ENCODE measurements at regions not wholly inside any gene's neighbourhood (a gene's known extent, or its start where the extent isn't known, plus 50 kb on each side); places are given as distances from the start of the nearest gene placed in this dataset.

GRCh38 chr2:16900405-16901025, 234.9 kb upstream of the CYRIA start:
- POLR2A ChIA-PET (ENCODE audit: low non-redundant PET): no interaction called here
- DNase-seq (ENCODE audit: low spot score): no peak
- no peak overlapping the region for H3K27ac ChIP-seq
- peak; percentile 31; the same call in 1 of the 2 replicates for TF ChIP-seq CTCF (conservative IDR thresholded peaks at IDR 0.05; ENCODE audit: low read depth)
- CTCF ChIA-PET: interaction anchor here (0.6 to 0.7 kb wide), 3 partner anchors 19 to 409 kb away, joined by 3 to 4 read pairs (median 3); no protein-coding TSS in a partner anchor

DNA sequence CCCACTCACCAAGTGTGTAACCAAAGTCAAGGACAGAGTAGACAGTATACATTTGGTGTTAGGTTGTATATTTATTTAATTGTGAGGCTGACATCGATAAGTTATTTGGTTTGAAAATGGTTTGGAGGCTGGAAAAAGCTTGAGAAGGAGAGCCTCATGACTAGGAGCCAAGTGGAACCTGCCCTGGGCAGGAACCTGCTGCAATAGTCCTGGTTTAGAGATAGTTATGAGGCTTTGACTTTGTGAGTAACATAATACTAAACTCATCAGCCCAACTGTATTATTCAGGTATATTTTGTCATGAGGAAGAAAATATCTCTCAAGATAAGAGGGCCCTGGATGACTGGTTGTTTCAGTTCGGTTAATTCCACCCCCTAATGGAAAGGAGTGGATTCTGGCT, 234.3 kb upstream of the CYRIA start:
- CTCF ChIA-PET: interaction anchor here (0.6 kb wide), 1 partner anchor 77 kb away, joined by 3 read pairs; no protein-coding TSS in a partner anchor
- no peak for TF ChIP-seq CTCF (conservative IDR thresholded peaks at IDR 0.05; ENCODE audit: low read depth)

DNA sequence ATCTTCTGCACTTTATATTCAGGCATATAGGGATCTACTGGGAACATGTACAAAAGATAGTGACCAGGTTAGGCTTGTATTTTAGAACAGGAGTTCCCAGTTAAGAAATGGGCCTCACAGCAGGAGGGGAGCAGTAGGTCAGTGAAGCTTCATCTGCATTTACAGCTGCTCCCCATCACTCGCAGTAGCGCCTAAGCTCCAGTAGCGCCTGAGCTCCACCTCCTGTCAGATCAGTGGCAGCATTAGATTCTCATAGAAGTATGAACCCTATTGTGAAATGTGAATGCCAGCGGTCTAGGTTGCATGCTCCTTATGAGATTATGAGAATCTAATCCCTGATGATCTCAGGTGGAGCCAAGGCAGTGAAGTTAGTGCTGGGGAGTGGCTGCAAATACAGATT, 224.4 kb upstream of the CYRIA start:
- CTCF ChIA-PET: interaction anchor here (1.0 kb wide), 1 partner anchor 25 kb away, joined by 3 read pairs; no protein-coding TSS in a partner anchor
- H3K27ac ChIP-seq: no peak overlapping the region
- no peak for DNase-seq (ENCODE audit: low spot score)
- no peak for TF ChIP-seq CTCF (conservative IDR thresholded peaks at IDR 0.05; ENCODE audit: low read depth)
- POLR2A ChIA-PET (ENCODE audit: low non-redundant PET): no interaction called here

More for the DNA sequence above, 234.3 kb upstream of the CYRIA start:
- no peak overlapping the region for H3K27ac ChIP-seq
- DNase-seq (ENCODE audit: low spot score): no peak
- POLR2A ChIA-PET (ENCODE audit: low non-redundant PET): no interaction called here

GRCh38 chr2:16885027-16885426, 219.4 kb upstream of the CYRIA start:
- TF ChIP-seq CTCF (conservative IDR thresholded peaks at IDR 0.05; ENCODE audit: low read depth): no peak
- CTCF ChIA-PET: no interaction called here
- POLR2A ChIA-PET (ENCODE audit: low non-redundant PET): no interaction called here
- no peak for DNase-seq (ENCODE audit: low spot score)
- H3K27ac ChIP-seq: no peak overlapping the region

DNA sequence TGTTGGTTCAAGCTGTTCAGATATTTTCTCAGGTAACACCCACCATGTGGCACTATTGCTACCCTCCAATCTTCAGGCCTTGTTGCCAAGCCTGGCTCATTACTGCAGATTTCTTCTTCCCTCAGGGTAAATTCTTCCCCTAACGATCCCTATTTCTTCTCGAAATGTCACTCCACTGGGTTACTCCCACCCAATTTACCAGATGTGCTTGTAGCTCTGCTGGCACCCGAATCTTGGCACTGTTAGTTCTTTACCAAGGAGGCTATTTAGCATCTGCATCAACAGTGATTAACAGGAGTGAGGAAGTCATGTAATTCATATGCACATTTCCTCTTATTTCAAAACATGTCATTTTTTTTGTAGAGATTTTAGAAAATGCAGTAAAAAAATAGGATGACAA, 217.1 kb upstream of the CYRIA start:
- ChIA-PET POLR2A (ENCODE audit: low non-redundant PET) (no interaction called here), CTCF (no interaction called here)
- no peak for DNase-seq (ENCODE audit: low spot score)
- TF ChIP-seq CTCF (conservative IDR thresholded peaks at IDR 0.05; ENCODE audit: low read depth): no peak
- no peak overlapping the region for H3K27ac ChIP-seq

GRCh38 chr2:16881122-16881521, 215.5 kb upstream of the CYRIA start:
- ChIA-PET POLR2A (ENCODE audit: low non-redundant PET) (no interaction called here), CTCF (no interaction called here)
- TF ChIP-seq CTCF (conservative IDR thresholded peaks at IDR 0.05; ENCODE audit: low read depth): no peak
- DNase-seq (ENCODE audit: low spot score): no peak
- H3K27ac ChIP-seq: no peak overlapping the region
